ENCODE measurements at regions not wholly inside any gene's neighbourhood (a gene's known extent, or its start where the extent isn't known, plus 50 kb on each side); places are given as distances from the start of the nearest gene placed in this dataset.

DNA sequence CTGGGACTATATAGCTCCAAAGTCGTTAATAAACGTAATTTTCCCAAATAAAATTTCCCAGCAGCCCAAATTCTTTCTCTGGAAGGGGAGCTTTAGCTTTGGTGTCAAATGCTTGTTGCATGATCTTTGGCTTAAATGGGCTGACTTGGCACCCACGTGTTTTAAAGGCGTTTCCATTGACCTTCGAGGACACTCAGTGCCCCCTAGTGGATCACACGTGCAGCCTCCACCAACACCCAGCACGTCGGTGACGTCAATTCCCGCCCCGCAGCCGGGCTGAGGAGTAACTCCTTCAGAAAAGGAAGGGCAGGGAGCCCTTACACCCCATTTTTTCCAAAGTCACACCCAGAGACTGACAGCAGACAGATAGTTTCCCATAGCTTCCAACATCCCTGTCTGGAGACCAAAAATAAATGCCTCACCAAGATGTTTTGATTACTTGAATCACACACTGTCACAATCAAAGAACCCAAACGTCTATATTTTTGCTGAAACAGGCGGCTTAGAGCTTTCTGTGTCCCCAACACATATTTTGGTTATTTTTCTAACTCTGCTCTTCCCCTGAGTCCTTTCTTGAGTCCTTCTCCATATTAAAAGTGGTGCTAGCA is 707.9 kb downstream of the AACS start:
- H3K9me3 Mint-ChIP-seq (ENCODE audit: low read depth), result peaks cover 5% of the 10 kb centered on the region
- H3K36me3 Mint-ChIP-seq, result no peaks in the 10 kb centered on the region
- no peak overlapping the region for H3K4me3 Mint-ChIP-seq
- H3K27me3 Mint-ChIP-seq, result peaks cover 7% of the 10 kb centered on the region
- no peak overlapping the region for H3K27ac Mint-ChIP-seq
- H3K4me1 Mint-ChIP-seq (ENCODE audit: low read depth), result no peaks in the 10 kb centered on the region

DNA sequence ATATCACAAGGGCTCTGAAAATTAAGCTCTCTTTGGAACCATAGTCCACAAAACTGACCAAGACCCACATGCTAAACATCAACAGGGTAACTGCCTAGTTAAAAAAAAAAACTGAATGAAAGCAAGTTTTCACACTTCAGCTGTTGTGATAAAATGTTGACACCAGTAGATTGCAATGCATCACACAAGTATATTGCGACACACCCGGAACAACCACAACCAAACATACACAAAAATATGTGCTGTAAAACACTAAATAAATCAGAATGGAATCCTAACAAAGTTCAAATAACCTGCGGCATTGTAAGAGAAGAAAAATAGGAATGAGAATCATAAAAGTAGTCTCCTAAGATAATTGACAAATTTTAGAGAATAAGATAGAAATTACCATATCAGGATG is 710.3 kb downstream of the AACS start:
- Mint-ChIP-seq H3K9me3 (ENCODE audit: low read depth) (peaks cover 5% of the 10 kb centered on the region), H3K4me1 (ENCODE audit: low read depth) (no peaks in the 10 kb centered on the region), H3K27me3 (peaks cover 7% of the 10 kb centered on the region), H3K4me3 (no peak overlapping the region), H3K27ac (no peak overlapping the region), H3K36me3 (no peaks in the 10 kb centered on the region)

DNA sequence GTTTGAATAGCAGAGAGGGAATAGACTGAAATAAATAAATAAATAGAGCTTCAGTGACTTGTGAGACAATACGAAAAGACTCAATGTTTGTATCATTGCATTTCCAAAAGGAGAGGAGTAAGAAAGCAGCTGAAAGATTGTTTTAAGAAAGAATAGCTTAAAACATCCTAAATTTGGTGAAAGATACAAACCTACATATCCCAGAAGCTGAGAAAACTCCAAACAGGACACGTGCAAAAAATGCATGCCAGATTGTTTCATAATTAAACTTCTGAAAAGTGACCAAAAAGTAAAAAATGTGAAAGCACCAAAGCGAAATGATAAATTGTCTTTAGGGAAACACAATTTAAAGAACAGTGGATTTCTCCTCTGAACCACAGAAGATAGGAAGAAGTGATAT is 711.0 kb downstream of the AACS start:
- H3K4me1 Mint-ChIP-seq (ENCODE audit: low read depth), result no peaks in the 10 kb centered on the region
- peaks cover 7% of the 10 kb centered on the region for H3K27me3 Mint-ChIP-seq
- no peaks in the 10 kb centered on the region for H3K36me3 Mint-ChIP-seq
- no peak overlapping the region for H3K4me3 Mint-ChIP-seq
- H3K27ac Mint-ChIP-seq, result no peak overlapping the region
- peaks cover 5% of the 10 kb centered on the region for H3K9me3 Mint-ChIP-seq (ENCODE audit: low read depth)

DNA sequence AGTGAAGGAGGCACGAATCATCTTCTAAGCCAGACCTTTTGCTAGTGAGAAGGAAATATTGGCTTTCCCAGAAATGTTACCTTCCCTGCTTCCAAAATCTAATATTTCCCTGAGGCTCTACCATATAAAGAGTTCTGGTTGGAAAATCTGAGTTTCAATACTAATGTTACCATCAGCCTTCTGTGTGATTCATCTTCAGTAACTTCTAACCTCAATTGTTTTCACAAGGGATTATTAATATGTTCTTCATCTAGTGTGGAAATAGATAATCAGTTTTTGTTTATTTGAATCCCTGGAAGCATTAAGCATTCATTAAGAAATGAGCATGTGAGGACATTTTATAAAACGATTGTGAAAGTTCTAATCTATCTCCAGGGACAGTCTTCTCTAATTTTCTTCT is 720.9 kb downstream of the AACS start:
- Mint-ChIP-seq H3K4me1 (ENCODE audit: low read depth) (no peaks in the 10 kb centered on the region), H3K27me3 (peaks cover 1% of the 10 kb centered on the region), H3K4me3 (no peak overlapping the region), H3K27ac (no peak overlapping the region), H3K9me3 (ENCODE audit: low read depth) (no peaks in the 10 kb centered on the region), H3K36me3 (no peaks in the 10 kb centered on the region)

DNA sequence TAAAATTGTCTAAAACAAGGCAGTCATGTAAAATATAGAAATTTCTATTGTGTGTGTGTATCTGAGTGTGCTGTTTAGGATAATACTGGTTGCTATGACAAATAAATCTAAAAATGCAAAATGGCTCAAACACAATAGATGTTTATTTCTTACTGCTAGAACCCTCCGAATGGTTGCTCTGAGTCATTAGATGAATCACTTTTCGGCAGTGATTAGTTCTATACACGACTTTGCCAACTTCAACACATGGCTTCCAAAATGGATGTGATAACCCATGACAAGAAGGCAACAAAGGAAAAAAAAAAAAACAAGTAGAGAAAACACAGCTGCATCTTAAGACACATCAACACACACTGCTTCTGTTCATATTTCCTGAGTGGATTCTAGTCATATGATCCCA is 729.2 kb downstream of the AACS start:
- Mint-ChIP-seq H3K36me3 (no peaks in the 10 kb centered on the region), H3K27ac (no peak overlapping the region), H3K27me3 (no peaks in the 10 kb centered on the region), H3K4me3 (no peak overlapping the region), H3K4me1 (ENCODE audit: low read depth) (no peaks in the 10 kb centered on the region), H3K9me3 (ENCODE audit: low read depth) (no peaks in the 10 kb centered on the region)

DNA sequence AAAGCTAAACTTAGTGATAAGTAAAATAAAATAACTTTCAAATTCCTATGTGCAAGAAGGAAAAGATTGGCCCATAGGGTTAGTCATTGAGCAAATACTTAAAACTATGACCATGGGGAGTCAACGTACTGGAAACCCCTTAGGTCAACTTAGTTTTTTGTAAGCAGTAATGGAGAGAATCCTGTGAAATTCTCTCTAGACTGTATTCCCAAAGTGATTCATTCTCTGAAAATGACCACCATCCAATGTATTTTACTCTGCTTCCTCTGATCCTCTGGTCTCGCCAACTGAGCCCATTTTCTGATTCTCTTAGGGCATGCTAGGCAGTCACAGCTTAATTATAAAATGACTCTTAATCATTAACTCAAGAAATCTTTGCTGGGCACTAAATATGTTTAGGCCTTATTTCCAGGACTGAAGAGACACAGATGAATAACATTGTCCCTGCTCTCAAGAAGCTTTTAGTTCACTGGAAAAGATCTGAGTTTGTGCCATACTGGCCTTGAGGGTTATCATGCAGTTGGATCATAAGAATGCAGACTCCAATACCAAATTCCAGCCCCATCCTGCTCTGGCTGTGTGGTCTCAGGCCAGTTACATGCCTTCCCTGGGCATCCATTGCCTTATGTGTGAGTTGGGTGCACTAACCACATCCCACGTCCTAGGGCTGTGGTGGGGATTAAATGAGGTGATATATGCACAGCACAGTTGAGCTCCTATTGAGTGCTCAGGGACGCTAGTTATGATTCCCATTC is 732.4 kb downstream of the AACS start:
- Mint-ChIP-seq H3K4me3 (no peak overlapping the region), H3K36me3 (no peaks in the 10 kb centered on the region), H3K27ac (no peak overlapping the region), H3K4me1 (ENCODE audit: low read depth) (no peaks in the 10 kb centered on the region), H3K27me3 (no peaks in the 10 kb centered on the region), H3K9me3 (ENCODE audit: low read depth) (peaks cover under 1% of the 10 kb centered on the region)

DNA sequence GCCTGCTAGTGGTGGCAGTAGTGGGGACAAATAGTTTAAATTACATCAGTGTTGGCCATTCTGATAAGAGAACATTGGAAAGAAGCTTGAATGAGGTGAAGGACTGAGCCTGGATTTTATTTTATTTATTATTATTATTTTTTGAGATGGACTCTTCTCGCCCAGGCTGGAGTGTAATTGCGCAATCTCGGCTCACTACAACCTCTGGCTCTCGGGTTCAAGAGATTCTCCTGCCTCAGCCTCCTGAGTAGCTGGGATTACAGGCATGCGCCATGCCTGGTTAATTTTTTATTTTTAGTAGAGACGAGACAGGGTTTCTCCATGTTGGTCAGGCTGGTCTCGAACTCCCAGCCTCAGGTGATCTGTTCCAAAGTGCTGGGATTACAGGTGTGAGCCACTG is 739.4 kb downstream of the AACS start:
- no peaks in the 10 kb centered on the region for H3K27me3 Mint-ChIP-seq
- H3K27ac Mint-ChIP-seq, result no peak overlapping the region
- H3K9me3 Mint-ChIP-seq (ENCODE audit: low read depth), result peaks cover 3% of the 10 kb centered on the region
- no peaks in the 10 kb centered on the region for H3K4me1 Mint-ChIP-seq (ENCODE audit: low read depth)
- H3K4me3 Mint-ChIP-seq, result no peak overlapping the region
- no peaks in the 10 kb centered on the region for H3K36me3 Mint-ChIP-seq

DNA sequence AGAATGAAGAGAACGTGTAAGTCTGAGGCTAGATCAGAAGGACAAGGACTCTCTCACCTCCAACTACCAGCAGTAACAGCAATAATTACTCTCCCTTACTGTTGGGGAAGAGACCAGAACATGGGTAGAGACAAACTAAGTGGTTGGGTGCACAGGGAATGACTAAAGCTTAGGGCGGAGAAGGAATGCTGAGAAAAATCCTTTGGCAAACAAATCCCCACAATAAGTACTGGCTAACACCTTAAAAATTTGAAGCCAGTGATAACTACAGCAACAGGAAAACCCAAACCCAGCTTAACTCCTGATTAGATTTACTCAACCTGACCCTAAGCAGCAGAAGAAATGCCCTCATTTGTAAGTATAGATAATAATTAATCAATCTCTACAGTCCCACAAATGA is 759.0 kb downstream of the AACS start:
- H3K4me1 Mint-ChIP-seq (ENCODE audit: low read depth), result no peaks in the 10 kb centered on the region
- H3K36me3 Mint-ChIP-seq, result no peaks in the 10 kb centered on the region
- H3K27ac Mint-ChIP-seq, result no peak overlapping the region
- no peak overlapping the region for H3K4me3 Mint-ChIP-seq
- no peaks in the 10 kb centered on the region for H3K27me3 Mint-ChIP-seq
- H3K9me3 Mint-ChIP-seq (ENCODE audit: low read depth), result peaks cover 8% of the 10 kb centered on the region

DNA sequence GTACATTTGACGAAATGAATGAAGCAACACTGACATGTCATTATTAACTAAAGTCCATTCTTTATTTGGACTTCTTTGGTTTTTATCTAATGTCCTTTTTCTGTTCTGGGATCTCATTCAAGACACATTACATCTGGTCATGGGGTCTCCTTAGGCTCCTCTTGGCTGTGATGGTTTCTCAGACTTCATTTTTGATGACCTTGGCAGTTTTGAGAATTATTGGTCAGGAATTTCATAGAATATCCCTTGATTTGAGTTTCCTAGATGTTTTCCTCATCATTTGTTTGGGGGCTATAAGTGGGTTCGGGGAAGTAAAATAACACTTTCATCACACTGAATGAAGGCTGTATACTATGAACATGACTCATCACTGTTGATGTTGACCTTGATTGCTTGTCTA is 770.6 kb downstream of the AACS start:
- Mint-ChIP-seq H3K36me3 (no peaks in the 10 kb centered on the region), H3K9me3 (ENCODE audit: low read depth) (no peaks in the 10 kb centered on the region), H3K4me1 (ENCODE audit: low read depth) (no peaks in the 10 kb centered on the region), H3K27ac (no peak overlapping the region), H3K4me3 (no peak overlapping the region), H3K27me3 (no peaks in the 10 kb centered on the region)

DNA sequence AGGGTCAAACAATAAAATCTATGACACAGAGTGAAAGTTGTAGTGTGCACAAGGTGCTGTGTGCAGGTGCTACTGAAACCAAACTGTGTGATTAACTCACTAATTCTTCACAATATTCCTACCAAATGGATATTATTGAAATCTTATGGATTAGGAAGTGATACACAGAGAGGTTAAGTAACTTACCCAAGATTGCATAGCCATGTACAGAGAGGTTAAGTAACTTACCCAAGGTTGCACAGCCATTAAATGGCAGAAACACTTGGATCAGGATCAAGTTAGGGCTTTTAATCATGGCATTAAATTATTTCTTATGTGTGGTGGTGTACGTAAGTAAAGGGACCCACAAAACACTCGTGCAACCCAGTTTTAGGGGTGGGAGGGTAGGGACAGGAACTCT is 771.4 kb downstream of the AACS start:
- H3K27ac Mint-ChIP-seq, result no peak overlapping the region
- no peaks in the 10 kb centered on the region for H3K36me3 Mint-ChIP-seq
- H3K4me1 Mint-ChIP-seq (ENCODE audit: low read depth), result no peaks in the 10 kb centered on the region
- no peak overlapping the region for H3K4me3 Mint-ChIP-seq
- peaks cover 2% of the 10 kb centered on the region for H3K27me3 Mint-ChIP-seq
- no peaks in the 10 kb centered on the region for H3K9me3 Mint-ChIP-seq (ENCODE audit: low read depth)

DNA sequence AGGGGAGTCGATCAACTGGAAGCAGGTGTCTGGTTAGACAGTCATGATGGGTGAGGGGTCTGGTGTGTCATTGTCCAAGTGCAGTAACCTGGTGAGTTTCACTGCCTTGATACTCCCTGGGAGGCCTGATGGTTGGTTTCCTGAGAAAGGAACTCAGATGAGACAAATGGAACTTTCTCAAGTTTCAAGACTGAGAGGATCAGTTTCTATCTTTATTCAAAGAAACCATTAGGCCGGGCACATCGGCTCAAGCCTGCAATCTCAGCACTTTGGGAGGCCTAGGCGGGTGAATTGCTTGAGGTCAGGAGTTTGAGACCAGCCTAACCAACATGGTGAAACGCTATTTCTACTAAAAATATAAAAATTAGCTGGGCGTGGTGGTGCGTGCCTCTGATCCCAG is 776.1 kb downstream of the AACS start:
- Mint-ChIP-seq H3K27me3 (peaks cover 2% of the 10 kb centered on the region), H3K36me3 (no peaks in the 10 kb centered on the region), H3K27ac (no peak overlapping the region), H3K4me3 (no peak overlapping the region), H3K4me1 (ENCODE audit: low read depth) (no peaks in the 10 kb centered on the region), H3K9me3 (ENCODE audit: low read depth) (no peaks in the 10 kb centered on the region)

DNA sequence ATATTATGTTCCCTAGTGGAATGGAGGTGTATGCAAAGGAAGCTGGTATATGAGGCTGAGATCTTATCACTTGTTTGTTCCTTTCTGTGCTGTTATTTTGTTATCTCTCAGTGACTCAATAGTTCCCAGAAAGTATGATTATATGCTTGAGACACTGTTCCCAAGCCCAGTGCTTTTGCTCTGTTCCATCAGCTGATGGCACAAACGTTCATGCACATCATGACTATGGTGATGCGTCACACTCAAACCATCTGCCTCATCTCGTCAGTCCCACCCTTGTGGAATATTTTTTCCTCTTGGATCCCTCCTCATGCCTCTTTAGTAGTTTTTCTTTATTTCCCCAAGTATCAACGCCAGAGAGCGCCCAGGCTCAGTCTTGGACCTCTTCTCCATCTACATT is 786.9 kb downstream of the AACS start:
- Mint-ChIP-seq H3K27me3 (peaks cover 1% of the 10 kb centered on the region), H3K4me3 (no peak overlapping the region), H3K4me1 (ENCODE audit: low read depth) (no peaks in the 10 kb centered on the region), H3K36me3 (no peaks in the 10 kb centered on the region), H3K9me3 (ENCODE audit: low read depth) (no peaks in the 10 kb centered on the region), H3K27ac (no peak overlapping the region)

DNA sequence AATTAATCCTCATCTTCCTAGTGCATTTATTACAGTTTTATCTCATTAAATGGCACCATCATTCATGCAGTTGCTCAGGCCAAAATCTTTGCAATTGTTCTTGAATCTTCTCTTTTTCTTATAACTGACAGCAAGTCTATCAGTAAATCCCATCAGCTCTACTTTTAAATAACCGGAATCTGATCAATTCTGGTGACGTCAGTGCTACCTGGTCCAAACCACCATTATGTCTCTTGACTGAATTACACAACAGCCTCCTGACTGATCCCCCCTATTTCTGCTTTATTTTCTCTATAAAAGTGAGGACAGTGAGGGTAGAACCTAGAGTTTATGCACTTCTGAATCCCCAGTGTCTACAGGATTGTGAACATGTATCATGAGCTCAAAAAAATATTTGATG is 787.4 kb downstream of the AACS start:
- H3K27me3 Mint-ChIP-seq, result peaks cover 1% of the 10 kb centered on the region
- H3K4me1 Mint-ChIP-seq (ENCODE audit: low read depth), result no peaks in the 10 kb centered on the region
- H3K9me3 Mint-ChIP-seq (ENCODE audit: low read depth), result peaks cover 4% of the 10 kb centered on the region
- no peak overlapping the region for H3K4me3 Mint-ChIP-seq
- H3K36me3 Mint-ChIP-seq, result no peaks in the 10 kb centered on the region
- no peak overlapping the region for H3K27ac Mint-ChIP-seq

DNA sequence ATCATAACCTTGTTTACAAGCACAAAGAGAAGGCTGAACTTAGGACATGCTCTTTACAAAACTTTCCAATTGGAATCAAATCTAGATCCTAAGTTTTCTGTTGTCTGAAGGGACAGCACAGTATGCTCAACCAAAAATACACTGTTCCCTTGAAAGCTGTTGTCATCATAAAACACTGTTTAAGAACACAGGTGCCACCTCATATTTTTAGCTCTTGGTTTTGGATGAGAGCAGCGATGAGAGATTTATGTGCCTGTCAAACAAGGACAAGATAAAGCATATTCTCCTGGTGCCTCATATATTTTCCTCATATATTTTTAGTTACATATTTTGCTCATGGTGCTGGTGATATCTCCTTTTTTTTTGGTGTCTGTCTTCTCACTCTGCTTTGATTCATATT is 788.4 kb downstream of the AACS start:
- peaks cover 6% of the 10 kb centered on the region for H3K9me3 Mint-ChIP-seq (ENCODE audit: low read depth)
- H3K27me3 Mint-ChIP-seq, result peaks cover 1% of the 10 kb centered on the region
- no peak overlapping the region for H3K4me3 Mint-ChIP-seq
- H3K4me1 Mint-ChIP-seq (ENCODE audit: low read depth), result no peaks in the 10 kb centered on the region
- no peaks in the 10 kb centered on the region for H3K36me3 Mint-ChIP-seq
- no peak overlapping the region for H3K27ac Mint-ChIP-seq

DNA sequence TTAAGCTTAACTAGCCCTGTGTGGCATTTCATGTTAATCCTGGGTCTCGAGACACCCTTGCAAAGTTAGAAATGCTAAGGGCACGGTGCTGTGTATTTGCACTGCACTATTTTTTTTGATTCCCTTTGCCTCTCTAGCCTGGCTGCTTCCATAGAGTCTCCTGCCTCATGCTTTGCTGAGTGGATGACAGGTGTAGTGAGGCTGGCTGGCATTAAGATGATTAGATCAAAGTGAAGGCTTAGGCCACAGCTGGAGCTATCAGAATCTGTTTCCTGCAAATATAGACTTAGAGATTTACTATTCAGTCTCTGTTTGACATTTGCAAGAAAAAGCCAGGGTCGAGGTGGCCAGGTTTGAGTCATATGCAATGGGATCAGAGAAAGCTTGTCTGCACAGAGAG is 791.1 kb downstream of the AACS start:
- Mint-ChIP-seq H3K9me3 (ENCODE audit: low read depth) (peaks cover 6% of the 10 kb centered on the region), H3K4me1 (ENCODE audit: low read depth) (no peaks in the 10 kb centered on the region), H3K27ac (no peak overlapping the region), H3K4me3 (no peak overlapping the region), H3K27me3 (peaks cover 10% of the 10 kb centered on the region), H3K36me3 (no peaks in the 10 kb centered on the region)

DNA sequence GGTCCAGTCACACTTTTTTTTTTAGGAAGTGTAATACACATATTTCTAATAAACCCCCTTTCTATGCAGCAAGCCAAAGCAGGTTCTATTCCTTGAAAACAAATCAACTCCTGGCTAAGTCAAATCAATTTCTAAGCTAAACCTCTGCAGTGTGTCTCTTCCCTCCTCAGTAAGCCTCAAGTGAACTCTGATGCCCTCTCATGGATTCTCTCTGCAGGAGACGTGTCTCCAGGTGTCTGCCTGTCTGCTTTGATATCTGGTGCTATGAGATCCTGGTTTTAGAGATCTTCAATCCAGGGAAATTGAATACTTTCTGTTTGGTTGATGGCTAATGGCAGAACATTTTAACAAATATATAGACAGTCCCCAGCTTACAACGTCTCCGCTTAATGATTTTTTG is 791.7 kb downstream of the AACS start:
- Mint-ChIP-seq H3K4me3 (no peak overlapping the region), H3K9me3 (ENCODE audit: low read depth) (peaks cover 6% of the 10 kb centered on the region), H3K4me1 (ENCODE audit: low read depth) (no peaks in the 10 kb centered on the region), H3K27me3 (peaks cover 10% of the 10 kb centered on the region), H3K27ac (no peak overlapping the region), H3K36me3 (no peaks in the 10 kb centered on the region)
